ENCODE measurements at regions not wholly inside any gene's neighbourhood (a gene's known extent, or its start where the extent isn't known, plus 50 kb on each side); places are given as distances from the start of the nearest gene placed in this dataset.
A peak's percentile ranks its signal among the peaks of the same experiment; 100 is the strongest.

DNA sequence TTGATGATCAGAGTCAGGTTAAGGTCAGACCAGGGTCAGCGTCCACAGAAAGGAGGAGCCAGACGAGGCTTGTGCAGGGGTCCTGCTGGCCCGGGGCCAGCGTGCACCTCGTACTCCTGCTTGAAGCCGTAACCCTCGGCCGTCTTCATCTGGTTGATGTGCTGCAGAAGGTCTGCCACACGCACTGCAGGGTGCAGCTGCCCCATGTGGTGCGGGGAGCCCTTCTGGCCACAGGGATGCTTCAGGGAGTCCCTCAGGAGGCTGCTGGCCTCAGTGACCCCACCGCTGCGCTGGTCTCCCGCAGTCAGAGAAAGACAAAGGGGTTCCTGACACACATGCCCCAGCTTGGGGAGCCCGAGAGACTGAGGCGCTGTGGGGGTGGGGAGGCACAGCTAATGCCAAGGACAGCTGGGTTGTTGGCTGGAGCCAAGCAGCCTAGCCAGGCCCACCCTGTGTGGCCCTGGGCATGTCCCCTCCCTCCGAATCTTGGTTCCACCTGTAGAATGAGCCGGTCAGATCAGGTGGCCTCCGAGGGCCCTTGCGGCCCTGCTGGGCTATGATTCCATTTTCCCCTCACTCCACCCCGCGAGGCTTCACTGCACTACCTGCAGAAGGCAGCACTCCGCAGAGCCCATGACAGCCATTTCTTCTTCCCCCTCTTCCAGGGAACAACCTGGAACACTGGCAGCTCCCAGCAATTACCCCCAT lies 251.9 kb downstream of the PTPRU start:
- Histone ChIP-seq H3K9me3 (ENCODE audit: insufficient read depth, low read length) (no peaks in the 10 kb centered on the region), H3K9ac (ENCODE audit: insufficient read length, low read depth) (no peak overlapping the region), H3K4me1 (ENCODE audit: insufficient read depth, insufficient read length) (no peaks in the 10 kb centered on the region), H3K36me3 (ENCODE audit: insufficient read depth, insufficient read length, low read length) (no peaks in the 10 kb centered on the region), H3K27me3 (ENCODE audit: insufficient read depth, insufficient read length) (no peaks in the 10 kb centered on the region), H3K4me3 (ENCODE audit: insufficient read length, low read depth) (no peak overlapping the region)
- DNase-seq (ENCODE audit: low read depth, low spot score) = no peak
- TF ChIP-seq SUZ12 (IDR thresholded peaks at IDR 0.05; ENCODE audit: extremely low read depth, insufficient read depth, insufficient read length) (no peak), YY1 (IDR thresholded peaks at IDR 0.05; ENCODE audit: insufficient read depth, insufficient read length) (no peak), ZNF274 (IDR thresholded peaks at IDR 0.05; ENCODE audit: low read depth, low read length) (no peak)

DNA sequence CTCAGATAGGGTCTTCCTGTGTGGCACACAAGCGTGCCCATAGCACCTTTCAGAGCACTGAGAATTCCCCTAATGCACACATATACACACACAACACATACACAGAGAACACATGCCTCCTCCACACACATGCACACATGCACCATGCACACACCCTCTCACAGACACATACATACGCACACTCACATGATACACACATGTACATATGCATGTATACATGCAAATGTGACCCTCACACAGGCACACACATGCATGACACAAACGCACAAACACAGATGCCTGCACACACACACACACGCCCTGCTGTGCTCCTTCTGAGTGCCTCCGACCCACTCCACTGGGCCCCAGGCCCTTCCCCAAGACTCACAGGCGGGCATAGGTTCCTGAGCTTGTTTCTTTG lies 251.0 kb downstream of the PTPRU start:
- Histone ChIP-seq H3K27me3 (ENCODE audit: insufficient read depth, insufficient read length) (no peaks in the 10 kb centered on the region), H3K9ac (ENCODE audit: insufficient read length, low read depth) (no peak overlapping the region), H3K4me3 (ENCODE audit: insufficient read length, low read depth) (no peak overlapping the region), H3K4me1 (ENCODE audit: insufficient read depth, insufficient read length) (no peaks in the 10 kb centered on the region), H3K9me3 (ENCODE audit: insufficient read depth, low read length) (no peaks in the 10 kb centered on the region), H3K36me3 (ENCODE audit: insufficient read depth, insufficient read length, low read length) (no peaks in the 10 kb centered on the region)
- DNase-seq (ENCODE audit: low read depth, low spot score) = no peak
- TF ChIP-seq SUZ12 (IDR thresholded peaks at IDR 0.05; ENCODE audit: extremely low read depth, insufficient read depth, insufficient read length) (no peak), ZNF274 (IDR thresholded peaks at IDR 0.05; ENCODE audit: low read depth, low read length) (no peak), YY1 (IDR thresholded peaks at IDR 0.05; ENCODE audit: insufficient read depth, insufficient read length) (no peak)

DNA sequence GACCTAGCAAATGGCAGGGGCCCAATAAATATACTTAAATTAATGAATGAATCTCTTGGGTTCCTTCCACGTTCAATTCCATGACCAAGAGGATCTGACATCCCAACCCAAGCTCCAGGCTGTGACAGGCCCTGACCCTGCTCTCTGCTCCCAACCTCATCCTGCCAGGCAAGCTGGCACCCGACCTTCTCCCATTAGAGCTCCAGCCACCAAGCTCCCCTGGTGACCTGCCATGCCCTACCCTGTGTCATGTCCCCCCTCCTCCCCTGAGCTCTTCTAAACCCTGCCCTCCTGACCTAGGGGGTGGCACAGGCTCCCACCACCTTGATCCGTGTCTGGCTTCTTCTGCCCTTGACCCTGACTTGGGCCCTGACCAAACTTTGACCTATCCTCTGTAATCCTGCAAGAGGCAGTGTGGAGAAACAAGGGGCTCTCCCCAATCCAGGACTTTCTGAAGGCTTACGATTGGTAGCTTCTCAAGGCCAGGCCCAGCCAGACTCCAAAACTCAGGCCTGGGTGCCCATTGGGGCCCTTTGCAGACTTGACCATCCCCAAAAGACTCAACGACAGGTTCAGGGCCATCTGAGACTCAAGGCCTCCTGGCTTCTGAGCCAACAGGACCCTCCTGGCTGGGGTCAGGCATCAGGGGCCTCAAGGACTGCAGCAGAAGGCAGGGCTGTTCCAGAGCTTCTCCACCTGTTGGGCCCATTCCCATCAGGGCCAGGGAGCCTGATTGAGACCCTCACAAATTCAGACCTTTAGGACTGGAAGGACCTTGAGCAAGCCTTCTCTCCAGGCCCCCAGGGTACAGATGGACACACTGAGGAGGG lies 249.0 kb downstream of the PTPRU start:
- TF ChIP-seq YY1 (IDR thresholded peaks at IDR 0.05; ENCODE audit: insufficient read depth, insufficient read length) = no peak
- no peak for TF ChIP-seq SUZ12 (IDR thresholded peaks at IDR 0.05; ENCODE audit: extremely low read depth, insufficient read depth, insufficient read length)
- TF ChIP-seq ZNF274 (IDR thresholded peaks at IDR 0.05; ENCODE audit: low read depth, low read length) = no peak
- no peaks in the 10 kb centered on the region for H3K27me3 ChIP-seq (ENCODE audit: insufficient read depth, insufficient read length)
- no peak for DNase-seq (ENCODE audit: low read depth, low spot score)
- H3K9me3 ChIP-seq (ENCODE audit: insufficient read depth, low read length) = no peaks in the 10 kb centered on the region
- H3K36me3 ChIP-seq (ENCODE audit: insufficient read depth, insufficient read length, low read length) = no peaks in the 10 kb centered on the region
- H3K4me1 ChIP-seq (ENCODE audit: insufficient read depth, insufficient read length) = no peaks in the 10 kb centered on the region
- H3K9ac ChIP-seq (ENCODE audit: insufficient read length, low read depth) = no peak overlapping the region
- no peak overlapping the region for H3K4me3 ChIP-seq (ENCODE audit: insufficient read length, low read depth)

DNA sequence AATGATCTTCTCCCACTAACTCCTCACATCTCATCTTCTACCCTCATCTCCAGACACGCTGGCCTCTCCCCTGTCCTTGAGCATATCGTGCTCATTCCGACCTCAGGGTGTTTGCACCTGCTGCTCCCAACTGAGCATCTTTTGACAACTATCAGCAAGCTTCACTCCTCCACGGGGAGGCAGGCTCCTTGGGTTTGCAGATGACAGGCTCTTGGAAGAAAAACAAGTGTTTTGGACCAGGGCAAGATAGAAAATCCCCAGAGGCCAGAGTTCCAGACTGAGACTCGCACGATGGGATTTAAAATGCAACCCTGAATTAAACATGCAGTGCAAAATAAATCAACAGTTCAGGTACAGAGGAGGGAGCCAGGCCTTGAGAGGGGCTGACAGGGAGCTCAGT lies 246.7 kb downstream of the PTPRU start:
- no peaks in the 10 kb centered on the region for H3K36me3 ChIP-seq (ENCODE audit: insufficient read depth, insufficient read length, low read length)
- no peaks in the 10 kb centered on the region for H3K9me3 ChIP-seq (ENCODE audit: insufficient read depth, low read length)
- TF ChIP-seq SUZ12 (IDR thresholded peaks at IDR 0.05; ENCODE audit: extremely low read depth, insufficient read depth, insufficient read length) (no peak), YY1 (IDR thresholded peaks at IDR 0.05; ENCODE audit: insufficient read depth, insufficient read length) (no peak), ZNF274 (IDR thresholded peaks at IDR 0.05; ENCODE audit: low read depth, low read length) (no peak)
- DNase-seq (ENCODE audit: low read depth, low spot score) = no peak
- H3K4me3 ChIP-seq (ENCODE audit: insufficient read length, low read depth) = no peak overlapping the region
- peaks cover 12% of the 10 kb centered on the region for H3K27me3 ChIP-seq (ENCODE audit: insufficient read depth, insufficient read length)
- no peak overlapping the region for H3K9ac ChIP-seq (ENCODE audit: insufficient read length, low read depth)
- no peaks in the 10 kb centered on the region for H3K4me1 ChIP-seq (ENCODE audit: insufficient read depth, insufficient read length)

DNA sequence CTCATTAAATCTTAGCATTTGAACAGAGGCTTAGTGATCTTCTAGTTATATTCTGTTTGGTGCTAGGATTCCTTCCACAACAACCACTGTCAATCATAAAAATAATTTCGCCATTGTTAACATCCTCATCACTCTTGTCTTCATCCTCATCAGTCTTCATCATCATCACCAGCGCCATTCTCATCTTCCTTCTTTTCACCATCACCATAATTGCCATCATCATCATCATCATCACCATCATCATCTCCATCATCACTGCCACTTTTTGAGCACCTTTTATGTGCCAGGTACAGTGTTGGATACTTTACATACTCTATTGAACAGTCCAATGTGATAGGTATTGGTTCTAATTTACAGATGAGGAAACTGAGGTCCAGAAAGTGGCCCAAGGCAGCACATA lies 245.7 kb downstream of the PTPRU start:
- H3K9ac ChIP-seq (ENCODE audit: insufficient read length, low read depth) = no peak overlapping the region
- no peaks in the 10 kb centered on the region for H3K36me3 ChIP-seq (ENCODE audit: insufficient read depth, insufficient read length, low read length)
- TF ChIP-seq SUZ12 (IDR thresholded peaks at IDR 0.05; ENCODE audit: extremely low read depth, insufficient read depth, insufficient read length) = no peak
- no peak for TF ChIP-seq ZNF274 (IDR thresholded peaks at IDR 0.05; ENCODE audit: low read depth, low read length)
- TF ChIP-seq YY1 (IDR thresholded peaks at IDR 0.05; ENCODE audit: insufficient read depth, insufficient read length) = no peak
- H3K27me3 ChIP-seq (ENCODE audit: insufficient read depth, insufficient read length) = peaks cover 19% of the 10 kb centered on the region
- no peak for DNase-seq (ENCODE audit: low read depth, low spot score)
- H3K4me1 ChIP-seq (ENCODE audit: insufficient read depth, insufficient read length) = peaks cover 3% of the 10 kb centered on the region
- no peak overlapping the region for H3K4me3 ChIP-seq (ENCODE audit: insufficient read length, low read depth)
- H3K9me3 ChIP-seq (ENCODE audit: insufficient read depth, low read length) = no peaks in the 10 kb centered on the region

DNA sequence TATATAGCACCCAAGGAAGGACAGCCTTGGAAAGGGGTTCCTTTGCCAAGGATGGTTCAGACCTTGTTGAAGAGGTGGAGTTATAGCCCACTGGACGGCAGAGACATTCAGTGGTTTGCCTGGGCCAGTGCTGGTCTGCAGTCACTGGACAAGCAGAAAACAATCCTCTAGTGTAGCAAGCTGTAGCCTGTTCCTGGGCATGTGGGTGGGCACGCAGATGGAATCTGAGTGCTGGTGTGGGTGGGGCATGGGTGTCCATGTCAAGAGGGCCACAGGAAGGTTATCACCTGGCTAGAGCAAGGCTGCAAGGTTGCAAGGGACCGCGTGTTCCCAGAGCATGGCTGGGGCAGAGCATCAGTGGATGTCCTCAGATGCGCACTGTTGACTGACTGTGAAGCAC lies 244.7 kb downstream of the PTPRU start:
- Histone ChIP-seq H3K4me1 (ENCODE audit: insufficient read depth, insufficient read length) (peaks cover 3% of the 10 kb centered on the region), H3K27me3 (ENCODE audit: insufficient read depth, insufficient read length) (peaks cover 19% of the 10 kb centered on the region), H3K9me3 (ENCODE audit: insufficient read depth, low read length) (no peaks in the 10 kb centered on the region), H3K9ac (ENCODE audit: insufficient read length, low read depth) (no peak overlapping the region), H3K36me3 (ENCODE audit: insufficient read depth, insufficient read length, low read length) (no peaks in the 10 kb centered on the region), H3K4me3 (ENCODE audit: insufficient read length, low read depth) (no peak overlapping the region)
- TF ChIP-seq ZNF274 (IDR thresholded peaks at IDR 0.05; ENCODE audit: low read depth, low read length) (no peak), SUZ12 (IDR thresholded peaks at IDR 0.05; ENCODE audit: extremely low read depth, insufficient read depth, insufficient read length) (no peak), YY1 (IDR thresholded peaks at IDR 0.05; ENCODE audit: insufficient read depth, insufficient read length) (no peak)
- DNase-seq (ENCODE audit: low read depth, low spot score) = no peak

DNA sequence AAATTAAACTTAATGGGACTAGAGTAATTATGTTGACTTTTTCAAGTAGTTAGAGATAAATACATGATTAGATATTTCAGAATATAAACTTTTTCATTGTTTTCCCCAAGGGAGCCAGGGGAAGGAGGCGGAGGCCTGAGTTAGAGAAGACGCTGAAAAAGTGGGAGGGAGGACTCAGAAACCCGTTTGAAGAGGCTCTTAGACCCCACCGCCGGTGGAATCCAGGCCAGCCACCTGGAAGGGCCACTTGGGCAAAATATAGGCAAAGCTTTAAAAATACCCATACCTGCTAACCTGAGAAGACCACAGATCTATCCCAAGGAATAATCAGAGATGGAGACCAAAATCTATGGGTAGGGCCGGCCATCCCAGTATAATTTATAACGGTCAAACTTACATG lies 242.6 kb downstream of the PTPRU start:
- peaks cover 19% of the 10 kb centered on the region for H3K27me3 ChIP-seq (ENCODE audit: insufficient read depth, insufficient read length)
- DNase-seq (ENCODE audit: low read depth, low spot score) = no peak

More for the DNA sequence above, 242.6 kb downstream of the PTPRU start:
- H3K4me1 ChIP-seq (ENCODE audit: insufficient read depth, insufficient read length) = peaks cover 3% of the 10 kb centered on the region
- H3K9me3 ChIP-seq (ENCODE audit: insufficient read depth, low read length) = no peaks in the 10 kb centered on the region
- H3K4me3 ChIP-seq (ENCODE audit: insufficient read length, low read depth) = peak overlapping the region; percentile 6
- no peak overlapping the region for H3K9ac ChIP-seq (ENCODE audit: insufficient read length, low read depth)
- no peak for TF ChIP-seq YY1 (IDR thresholded peaks at IDR 0.05; ENCODE audit: insufficient read depth, insufficient read length)
- TF ChIP-seq ZNF274 (IDR thresholded peaks at IDR 0.05; ENCODE audit: low read depth, low read length) = no peak
- no peak for TF ChIP-seq SUZ12 (IDR thresholded peaks at IDR 0.05; ENCODE audit: extremely low read depth, insufficient read depth, insufficient read length)
- no peaks in the 10 kb centered on the region for H3K36me3 ChIP-seq (ENCODE audit: insufficient read depth, insufficient read length, low read length)

Data from NT2/D1 (cell line).